ENCODE measurements at regions not wholly inside any gene's neighbourhood (a gene's known extent, or its start where the extent isn't known, plus 50 kb on each side); places are given as distances from the start of the nearest gene placed in this dataset.
"Not testable (repeated sequence)": the region's sequence is repeated elsewhere in the genome, so short reads cannot be mapped to it uniquely, and the experiment has no call there.

DNA sequence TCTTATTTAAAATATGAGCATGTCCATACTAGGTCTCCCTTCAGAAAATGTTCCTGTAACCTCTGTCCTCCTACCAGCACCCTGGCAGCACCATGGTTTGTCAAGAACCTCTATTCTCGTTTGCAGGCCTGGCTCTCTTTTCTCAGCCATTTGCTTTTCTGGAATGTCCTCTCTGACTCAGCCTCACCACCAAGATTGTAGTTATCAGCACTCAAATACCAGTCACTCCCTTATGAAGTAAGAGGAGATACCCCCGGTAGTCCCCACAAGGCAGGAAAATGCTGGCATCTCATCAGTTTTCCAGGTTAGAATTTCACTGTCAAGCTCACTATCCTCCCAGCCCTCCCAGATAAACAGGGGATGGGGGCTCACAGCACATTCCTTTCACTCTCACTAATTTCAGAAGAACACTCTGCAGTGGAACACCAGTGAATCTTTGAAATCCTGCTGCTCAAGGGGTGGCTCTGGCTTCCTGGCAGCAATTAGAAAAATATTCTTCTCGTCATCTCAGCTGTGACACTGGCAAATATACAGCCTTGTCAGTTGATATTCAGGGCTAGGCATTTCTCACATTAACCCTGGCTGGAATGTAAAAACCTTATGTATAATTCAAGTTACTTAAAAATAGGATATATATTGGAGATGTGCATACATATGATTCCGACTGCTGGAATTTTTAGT is 129.2 kb downstream of the TBX18 start:
- no peak for DNase-seq

DNA sequence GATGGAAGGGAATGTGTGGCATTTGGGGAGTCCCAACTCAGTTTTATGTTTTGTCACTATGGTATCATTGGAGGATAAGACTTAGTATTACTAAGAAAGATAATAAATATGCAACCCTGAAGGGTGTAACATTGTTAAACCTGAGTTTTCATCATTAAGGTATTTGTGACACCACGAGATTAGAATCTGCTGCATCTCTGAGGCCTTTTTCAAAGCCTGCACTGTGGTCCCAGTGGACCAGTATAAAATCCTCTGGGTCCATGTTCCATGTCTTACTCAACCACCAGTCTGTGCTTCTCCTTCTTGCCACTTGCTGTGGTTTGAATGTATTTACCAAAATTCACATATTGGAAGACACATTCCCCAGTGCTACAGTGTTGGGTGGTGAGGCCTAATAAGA is 130.6 kb downstream of the TBX18 start:
- no peak for DNase-seq

DNA sequence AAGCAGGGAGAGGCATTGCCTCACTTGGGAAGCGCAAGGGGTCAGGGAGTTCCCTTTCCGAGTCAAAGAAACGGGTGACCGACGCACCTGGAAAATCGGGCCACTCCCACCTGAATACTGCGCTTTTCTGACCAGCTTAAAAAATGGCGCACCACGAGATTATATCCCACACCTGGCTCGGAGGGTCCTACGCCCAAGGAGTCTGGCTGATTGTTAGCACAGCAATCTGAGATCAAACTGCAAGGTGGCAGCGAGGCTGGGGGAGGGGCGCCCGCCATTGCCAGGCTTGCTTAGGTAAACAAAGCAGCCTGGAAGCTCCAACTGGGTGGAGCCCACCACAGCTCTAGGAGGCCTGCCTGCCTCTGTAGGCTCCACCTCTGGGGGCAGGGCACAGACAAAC is 137.9 kb downstream of the TBX18 start:
- not testable (repeated sequence) for DNase-seq

DNA sequence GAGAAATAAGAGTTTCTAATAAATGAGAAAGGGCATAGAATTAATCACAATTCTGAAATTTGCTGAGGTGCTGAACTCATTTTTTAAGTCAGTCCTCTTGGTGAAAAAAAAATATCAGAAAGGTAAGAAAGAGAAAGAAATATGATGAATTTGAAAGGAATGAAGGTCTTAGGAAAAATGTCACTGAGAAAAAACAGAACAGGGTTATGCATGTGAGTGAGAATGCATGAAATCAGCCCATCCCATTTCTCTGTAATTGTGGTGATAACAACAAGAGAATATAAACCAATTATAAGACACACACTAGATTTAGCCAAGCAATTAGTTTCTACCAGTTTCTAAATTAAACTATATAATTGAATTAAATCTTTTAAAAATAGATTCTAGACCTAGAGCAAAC is 138.9 kb downstream of the TBX18 start:
- no peak for DNase-seq

DNA sequence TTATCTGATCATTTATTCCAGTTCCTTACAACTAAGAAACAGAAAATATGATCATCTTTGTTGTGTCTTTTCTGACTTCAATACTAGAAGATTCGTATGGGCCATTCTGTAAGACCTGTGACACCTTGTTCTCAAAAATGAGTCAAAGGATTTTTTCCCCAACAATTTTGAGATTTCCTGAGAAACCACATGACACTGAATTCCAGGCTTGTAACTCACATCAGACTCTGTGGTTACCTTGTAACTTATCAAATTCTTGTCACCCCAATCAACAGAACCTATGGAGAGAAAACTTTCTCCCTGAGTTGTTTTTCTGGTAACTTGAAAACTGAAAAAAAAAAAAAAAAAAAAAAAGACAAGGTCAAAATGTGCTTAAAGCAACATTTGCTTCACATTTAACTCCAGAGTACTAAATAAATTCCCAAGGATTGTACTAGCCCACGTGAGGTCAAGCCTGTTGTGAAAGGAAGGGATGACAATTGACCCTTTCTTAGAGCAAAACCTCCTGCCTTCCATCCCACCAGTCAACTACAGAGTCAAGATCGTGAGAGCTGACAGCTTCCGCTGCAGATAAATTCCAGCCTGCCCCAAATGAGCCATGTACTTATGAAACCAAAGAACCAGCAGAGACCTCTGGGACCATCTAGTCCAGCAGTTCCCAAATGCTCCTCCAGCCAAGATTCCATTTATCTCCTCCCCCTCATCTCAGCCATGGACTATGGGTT is 140.3 kb downstream of the TBX18 start:
- no peak for DNase-seq

DNA sequence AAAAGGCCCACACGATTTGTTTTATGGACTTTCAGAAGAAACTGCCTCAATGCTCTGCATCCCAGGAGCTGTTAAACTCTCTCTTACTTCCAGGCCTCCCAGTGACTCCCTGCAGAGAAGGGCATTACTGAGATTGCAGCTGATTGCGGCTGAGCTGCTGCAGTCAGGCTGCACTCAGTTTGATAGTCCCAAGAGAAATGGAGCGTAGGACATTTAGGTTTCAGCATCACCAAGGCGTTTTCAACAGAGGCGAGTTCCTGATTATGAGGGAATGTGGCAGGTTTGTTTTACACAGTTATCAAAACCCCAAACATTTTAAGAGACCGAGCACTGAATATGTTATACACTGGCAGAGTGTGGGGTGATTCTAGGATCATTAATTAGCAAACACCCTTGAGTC is 145.6 kb downstream of the TBX18 start:
- DNase-seq = no peak

DNA sequence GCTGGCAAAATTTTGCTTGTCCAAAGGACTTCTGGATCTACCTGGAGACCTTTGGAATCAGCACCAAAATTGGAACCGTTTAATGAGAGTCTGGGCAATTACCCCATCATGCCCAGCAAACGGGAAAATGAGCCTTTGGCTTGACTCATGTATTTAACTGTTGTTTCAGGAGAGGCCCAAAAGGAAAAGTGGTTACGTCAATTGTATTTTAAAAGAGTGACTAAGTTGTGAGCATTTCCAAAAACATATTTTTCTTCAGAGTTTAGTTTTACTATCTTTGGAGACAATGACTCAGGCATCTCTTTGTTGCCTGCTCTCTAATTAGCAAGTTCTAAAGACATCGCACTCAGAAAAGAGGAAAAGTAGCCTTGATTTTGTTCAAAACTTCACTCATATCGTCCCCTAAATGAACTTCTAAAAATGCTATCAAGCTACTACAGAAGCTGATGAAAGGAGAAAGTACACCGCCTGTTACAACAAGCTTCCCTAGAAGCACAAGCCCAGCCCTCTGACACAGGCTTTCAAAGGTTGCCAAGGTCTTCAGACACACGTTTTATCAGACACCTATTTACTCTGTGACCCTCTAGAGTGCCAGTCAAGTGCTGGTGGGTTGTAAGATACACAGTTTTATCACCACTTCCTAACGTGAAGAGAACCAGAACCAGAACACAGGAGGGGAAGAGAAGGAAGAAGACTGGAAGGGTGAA is 146.2 kb downstream of the TBX18 start:
- DNase-seq = peak in 1 of 58 donors; percentile 26

DNA sequence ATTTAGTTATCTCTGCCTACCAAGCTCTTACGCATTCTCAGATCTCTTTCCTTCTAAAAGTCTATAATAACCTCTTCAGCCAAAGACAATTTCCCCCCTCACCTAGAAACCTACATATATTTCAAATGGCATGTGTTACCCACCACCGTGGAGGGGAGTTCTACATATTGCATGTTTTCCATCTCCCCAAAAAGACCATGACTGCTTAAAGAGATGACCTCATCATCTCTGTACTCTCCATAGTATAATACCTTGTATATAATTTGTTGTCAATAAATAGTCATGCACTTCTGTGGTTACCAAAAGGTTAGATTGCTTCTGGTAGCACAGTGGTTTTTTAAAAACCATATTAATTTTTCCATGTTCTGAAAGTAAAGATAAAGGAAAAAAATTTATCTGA is 148.4 kb downstream of the TBX18 start:
- no peak for DNase-seq

DNA sequence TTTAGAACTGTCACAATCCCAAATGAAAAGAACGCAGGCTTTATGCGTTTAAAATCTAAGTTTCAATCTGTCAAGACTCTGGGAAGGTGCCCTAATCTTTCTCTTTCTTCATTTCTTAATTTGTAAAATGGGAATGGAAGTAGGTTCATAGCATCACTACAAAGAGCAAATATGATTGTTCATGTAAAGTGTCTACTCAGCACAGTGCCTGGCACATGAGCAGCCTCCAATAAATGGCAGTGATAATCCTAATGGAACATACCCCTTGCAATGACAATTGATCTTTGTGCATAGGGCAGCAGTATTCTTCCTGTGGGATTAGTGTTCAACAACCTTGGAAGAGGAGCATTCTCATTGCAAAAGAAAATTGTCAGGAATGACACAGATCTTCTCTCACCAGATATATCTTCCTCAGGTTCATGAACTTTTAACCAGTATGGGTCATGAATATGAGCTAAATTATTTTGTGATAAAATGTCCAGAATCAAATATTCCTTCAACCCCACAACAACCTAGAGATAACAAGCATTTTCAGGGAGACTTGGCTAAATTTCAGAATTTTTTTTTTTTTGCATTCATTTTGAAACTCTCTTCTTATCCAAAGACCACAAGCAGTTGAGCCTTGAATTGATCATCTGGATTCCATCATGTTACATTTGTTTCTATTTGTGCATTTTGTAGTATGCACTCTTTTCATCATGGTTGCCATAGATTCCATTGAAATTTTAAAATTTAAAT is 149.1 kb downstream of the TBX18 start:
- DNase-seq = no peak

DNA sequence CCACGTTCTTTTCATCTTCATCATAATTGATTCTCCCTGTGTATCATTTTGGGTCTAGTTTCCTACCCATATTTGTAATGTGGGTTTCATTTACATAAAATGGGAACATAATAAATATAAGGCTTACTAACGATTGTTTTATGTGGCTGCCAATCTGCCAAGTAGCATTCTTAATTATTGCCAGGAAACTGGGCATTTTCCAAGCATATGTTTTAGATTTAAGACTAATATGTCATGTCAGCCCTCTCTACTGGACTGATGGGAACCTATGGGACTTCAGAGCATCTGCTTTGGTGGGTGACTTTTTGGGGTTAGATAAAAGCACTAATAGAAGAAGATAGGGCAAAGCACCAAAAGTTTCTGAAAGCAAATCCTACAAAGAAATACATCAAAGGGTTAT is 157.5 kb downstream of the TBX18 start:
- no peak for DNase-seq

DNA sequence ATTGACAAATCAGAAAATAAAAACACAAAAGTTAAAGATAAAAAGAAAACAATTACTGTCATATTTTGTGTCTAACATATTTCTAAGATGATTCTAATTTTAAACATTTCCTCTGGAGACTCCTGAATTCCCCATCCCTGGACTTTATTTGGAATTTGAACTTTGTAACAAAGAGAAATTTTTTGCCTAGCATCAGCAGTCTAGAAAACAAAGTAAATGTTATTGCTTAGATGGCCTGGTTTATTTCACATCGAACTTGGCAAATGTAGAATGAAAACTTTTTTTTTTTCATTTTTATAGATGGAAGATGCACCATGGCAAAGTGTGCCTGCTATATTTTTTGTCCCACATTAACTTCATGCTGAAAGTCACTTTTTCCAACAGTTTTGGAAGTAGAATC is 159.1 kb downstream of the TBX18 start:
- DNase-seq = no peak

DNA sequence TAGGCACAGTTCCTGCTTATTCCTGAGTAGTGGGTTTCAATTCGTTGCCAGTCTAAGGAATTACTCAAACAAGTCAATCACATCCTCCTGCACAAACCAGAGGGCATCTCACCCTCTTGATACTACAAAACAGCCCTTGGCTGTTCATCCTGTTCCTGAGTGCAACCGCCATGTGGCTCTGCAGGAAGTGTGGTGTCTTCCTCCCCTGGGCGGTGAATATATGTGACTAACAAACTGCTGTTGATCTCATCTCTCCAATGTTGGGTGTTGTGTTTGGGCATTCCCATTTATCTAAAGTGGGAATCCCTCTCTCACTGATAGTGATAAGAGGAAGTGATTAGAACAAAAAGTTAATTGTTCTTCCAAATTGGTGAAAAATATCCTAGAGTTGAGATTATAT is 163.0 kb downstream of the TBX18 start:
- no peak for DNase-seq

DNA sequence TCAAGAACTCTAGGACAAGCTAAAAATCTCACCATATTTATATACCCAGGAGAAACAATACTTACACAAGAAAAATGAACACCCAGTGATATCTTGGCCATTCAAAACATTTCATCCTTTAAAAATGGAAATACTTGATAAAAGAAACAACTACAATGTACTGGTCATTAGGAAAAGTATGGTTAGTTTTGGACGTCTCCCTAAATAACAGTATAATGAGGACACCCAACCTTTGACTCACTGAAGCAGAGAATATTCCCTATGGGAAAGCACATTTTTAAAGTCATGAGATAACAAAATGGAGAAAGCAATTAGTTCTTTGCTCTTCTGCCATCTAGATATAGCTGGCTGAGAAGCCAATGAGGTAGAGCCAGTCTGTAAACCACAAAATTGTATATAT is 164.4 kb downstream of the TBX18 start:
- no peak for DNase-seq

DNA sequence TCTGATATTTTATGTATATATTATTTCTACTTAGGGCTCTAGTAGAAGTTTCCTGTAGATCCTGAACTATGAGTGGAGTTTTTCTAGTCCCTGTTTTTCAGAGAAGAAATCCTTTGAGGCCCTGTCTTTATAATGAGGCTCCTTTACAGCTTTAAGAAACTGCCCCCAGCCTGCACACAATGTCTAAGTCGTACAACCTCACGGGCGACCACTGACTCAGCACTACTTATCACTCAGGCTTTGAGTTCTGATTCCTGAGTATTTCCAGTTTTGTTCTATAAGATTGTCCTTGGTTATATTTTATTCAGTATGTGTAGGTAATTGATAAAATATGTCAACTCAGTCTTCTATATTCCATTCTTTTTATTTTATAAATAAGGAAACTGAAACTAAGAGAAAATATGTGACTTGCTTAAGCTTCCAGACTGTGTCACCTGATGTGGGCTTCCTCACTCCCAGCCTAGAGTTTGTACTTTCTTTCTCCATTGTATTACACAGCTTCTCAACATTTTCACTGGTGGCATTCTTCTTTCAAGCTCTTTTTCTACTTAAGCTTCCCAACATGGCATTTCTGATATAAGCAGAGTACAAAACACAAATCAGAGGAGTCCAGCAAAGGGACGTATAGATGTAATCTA is 167.0 kb downstream of the TBX18 start:
- no peak for DNase-seq

DNA sequence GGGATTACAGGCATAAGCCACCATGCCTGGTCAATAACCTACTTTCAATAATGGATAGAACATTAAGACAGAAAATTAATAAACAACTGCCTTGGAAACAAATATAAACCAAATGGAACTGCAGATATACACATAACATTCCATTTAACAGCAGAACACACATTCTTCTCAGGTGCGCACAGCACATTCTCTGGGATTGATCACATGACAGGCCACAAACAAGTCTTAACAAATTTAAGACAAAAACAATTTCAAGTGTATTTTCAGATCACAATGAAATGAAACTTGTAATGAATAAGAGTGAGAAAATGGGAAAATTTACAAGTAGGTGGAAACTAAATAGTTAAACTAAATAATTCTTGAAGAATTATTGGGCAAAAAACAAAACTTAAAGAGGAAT is 167.9 kb downstream of the TBX18 start:
- no peak for DNase-seq

DNA sequence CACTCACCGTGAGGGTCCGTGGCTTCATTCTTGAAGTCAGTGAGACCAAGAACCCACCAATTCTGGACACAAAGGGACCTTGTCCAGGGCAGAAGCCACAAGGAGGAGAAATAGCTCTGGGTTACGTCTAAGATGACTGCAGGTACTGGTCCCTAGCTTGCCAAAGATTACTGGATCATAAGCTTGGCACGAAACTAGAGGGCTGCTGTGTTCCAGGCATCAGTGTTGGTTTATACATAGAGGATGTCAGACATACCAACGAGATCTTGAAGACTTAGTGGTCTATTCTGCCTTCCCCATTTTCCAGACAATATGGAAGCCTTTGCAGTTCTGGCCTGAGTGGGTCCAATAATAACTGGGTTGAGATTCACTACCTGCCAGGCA is 175.7 kb downstream of the TBX18 start:
- no peak for DNase-seq

DNA sequence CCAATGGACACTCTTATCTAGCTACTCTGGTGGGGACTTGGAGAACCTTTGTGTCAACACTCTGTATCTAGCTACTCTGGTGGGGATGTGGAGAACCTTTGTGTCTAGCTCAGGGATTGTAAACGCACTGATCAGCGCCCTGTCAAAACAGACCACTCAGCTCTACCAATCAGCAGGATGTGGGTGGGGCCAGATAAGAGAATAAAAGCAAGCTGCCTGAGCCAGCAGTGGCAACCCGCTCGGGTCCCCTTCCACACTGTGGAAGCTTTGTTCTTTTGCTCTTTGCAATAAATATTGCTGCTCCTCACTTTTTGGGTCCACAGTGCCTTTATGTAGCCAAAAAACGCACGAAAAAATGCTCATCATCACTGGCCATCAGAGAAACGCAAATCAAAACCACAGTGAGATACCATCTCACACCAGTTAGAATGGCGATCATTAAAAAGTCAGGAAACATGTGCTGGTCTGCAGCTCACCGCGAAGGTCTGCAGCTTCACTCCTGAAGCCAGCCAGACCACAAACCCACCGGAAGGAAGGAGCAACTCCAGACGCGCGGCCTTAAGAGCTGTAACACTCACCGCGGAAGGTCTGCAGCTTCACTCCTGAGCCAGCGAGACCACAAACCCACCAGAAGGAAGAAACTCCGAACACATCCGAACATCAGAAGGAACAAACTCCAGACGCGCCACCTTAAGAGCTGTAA is 176.3 kb downstream of the TBX18 start:
- not testable (repeated sequence) for DNase-seq

DNA sequence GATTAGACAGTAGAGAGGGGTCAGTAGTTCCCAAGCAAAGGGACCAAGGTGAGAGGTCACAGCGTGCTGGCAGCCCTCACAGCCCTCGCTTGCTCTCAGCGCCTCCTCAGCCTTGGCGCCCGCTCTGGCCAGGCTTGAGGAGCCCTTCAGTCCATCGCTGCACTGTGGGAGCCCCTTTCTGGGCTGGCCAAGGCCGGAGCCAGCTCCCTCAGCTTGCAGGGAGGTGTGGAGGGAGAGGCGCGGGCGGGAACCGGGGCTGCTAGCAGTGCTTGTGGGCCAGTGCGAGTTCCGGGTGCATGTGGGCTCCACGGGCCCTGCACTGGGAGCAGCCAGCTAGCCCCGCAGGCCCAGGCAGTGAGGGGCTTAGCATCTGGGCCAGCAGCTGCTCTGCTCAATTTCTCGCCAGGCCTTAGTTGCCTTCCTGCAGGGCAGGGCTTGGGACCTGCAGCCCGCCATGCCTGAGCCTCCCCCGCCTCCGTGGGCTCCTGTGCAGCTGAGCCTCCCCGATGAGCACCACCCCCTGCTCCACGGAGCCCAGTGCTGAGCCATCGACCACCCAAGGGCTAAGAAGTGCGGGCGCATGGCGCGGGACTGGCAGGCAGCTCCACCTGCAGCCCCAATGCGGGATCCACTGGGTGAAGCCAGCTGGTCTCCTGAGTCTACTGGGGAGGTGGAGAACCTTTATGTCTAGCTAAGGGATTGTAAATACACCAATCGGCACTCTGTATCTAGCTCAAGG is 177.0 kb downstream of the TBX18 start:
- DNase-seq = not testable (repeated sequence)

DNA sequence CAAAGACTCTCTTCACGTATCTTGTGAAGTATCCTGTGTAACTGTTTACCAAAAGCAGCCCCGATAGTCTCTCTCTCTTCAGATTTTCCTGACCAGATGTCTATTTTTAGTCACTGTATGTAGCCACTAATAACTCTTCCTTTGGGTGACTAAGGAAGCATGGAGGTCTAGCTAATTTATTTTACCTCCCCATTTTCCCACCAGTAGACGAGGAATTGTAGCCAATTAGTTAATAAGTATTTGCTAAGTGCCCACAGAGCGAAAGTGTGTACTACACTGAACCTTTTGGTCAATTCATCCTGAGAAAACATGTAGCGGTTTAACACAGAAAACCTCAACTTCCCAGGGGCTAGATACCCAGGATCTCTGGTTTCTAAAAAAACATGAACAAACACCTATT is 180.6 kb downstream of the TBX18 start:
- no peak for DNase-seq

DNA sequence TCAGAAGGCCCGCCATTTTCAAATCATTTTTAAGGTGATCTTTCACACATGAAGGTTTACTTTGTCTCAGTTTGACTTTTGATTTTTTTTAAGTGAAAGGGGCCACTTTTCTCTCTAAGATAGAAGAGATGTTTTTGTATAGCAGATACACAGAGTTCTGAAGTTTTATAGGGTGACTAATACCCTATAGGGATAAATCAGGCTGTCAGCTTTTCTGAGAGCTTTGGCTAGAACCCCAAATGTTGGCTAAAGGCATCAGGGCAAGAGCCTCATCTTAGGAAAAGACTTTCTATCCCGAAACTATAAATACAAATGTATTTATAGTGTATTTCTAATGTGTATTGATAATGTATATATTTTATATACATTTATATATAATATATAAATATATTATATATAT is 181.4 kb downstream of the TBX18 start:
- no peak for DNase-seq

All from anterior cingulate cortex (tissue), 58 donors.